ENCODE measurements at regions not wholly inside any gene's neighbourhood (a gene's known extent, or its start where the extent isn't known, plus 50 kb on each side); places are given as distances from the start of the nearest gene placed in this dataset.

GRCh38 chr6:92339936-92340640, 1079.3 kb downstream of the EPHA7 start:
- no peaks in the 10 kb centered on the region for H3K4me1 Mint-ChIP-seq (ENCODE audit: low read depth)
- no peaks in the 10 kb centered on the region for H3K36me3 Mint-ChIP-seq (ENCODE audit: low read depth)
- intact Hi-C loops (cut with micrococcal nuclease): no loop called here
- no peak for DNase-seq (ENCODE audit: low spot score)
- no peak overlapping the region for H3K4me3 Mint-ChIP-seq (ENCODE audit: low read depth)
- H3K27ac Mint-ChIP-seq: no peak overlapping the region
- H3K27me3 Mint-ChIP-seq (ENCODE audit: low read depth): no peaks in the 10 kb centered on the region
- H3K9me3 Mint-ChIP-seq: no peaks in the 10 kb centered on the region

GRCh38 chr6:92337571-92337970, 1081.8 kb downstream of the EPHA7 start:
- Mint-ChIP-seq H3K4me1 (ENCODE audit: low read depth) (no peaks in the 10 kb centered on the region), H3K4me3 (ENCODE audit: low read depth) (no peak overlapping the region), H3K36me3 (ENCODE audit: low read depth) (no peaks in the 10 kb centered on the region), H3K27ac (no peak overlapping the region), H3K27me3 (ENCODE audit: low read depth) (no peaks in the 10 kb centered on the region), H3K9me3 (no peaks in the 10 kb centered on the region)
- no peak for DNase-seq (ENCODE audit: low spot score)
- intact Hi-C loops (cut with micrococcal nuclease): no loop called here

GRCh38 chr6:92329208-92329847, 1090.0 kb downstream of the EPHA7 start:
- Mint-ChIP-seq H3K27me3 (ENCODE audit: low read depth) (no peaks in the 10 kb centered on the region), H3K4me1 (ENCODE audit: low read depth) (no peaks in the 10 kb centered on the region), H3K9me3 (no peaks in the 10 kb centered on the region), H3K4me3 (ENCODE audit: low read depth) (no peak overlapping the region), H3K36me3 (ENCODE audit: low read depth) (no peaks in the 10 kb centered on the region), H3K27ac (no peak overlapping the region)
- intact Hi-C loops (cut with micrococcal nuclease): no loop called here
- no peak for DNase-seq (ENCODE audit: low spot score)

GRCh38 chr6:92315312-92315711, 1104.0 kb downstream of the EPHA7 start:
- Mint-ChIP-seq H3K4me1 (ENCODE audit: low read depth) (no peaks in the 10 kb centered on the region), H3K4me3 (ENCODE audit: low read depth) (no peak overlapping the region), H3K27ac (no peak overlapping the region), H3K36me3 (ENCODE audit: low read depth) (no peaks in the 10 kb centered on the region), H3K27me3 (ENCODE audit: low read depth) (no peaks in the 10 kb centered on the region), H3K9me3 (peaks cover 7% of the 10 kb centered on the region)
- intact Hi-C loops (cut with micrococcal nuclease): no loop called here
- DNase-seq (ENCODE audit: low spot score): no peak

- no peaks in the 10 kb centered on the region for H3K27me3 Mint-ChIP-seq (ENCODE audit: low read depth)
- no peak for DNase-seq (ENCODE audit: low spot score)
- intact Hi-C loops (cut with micrococcal nuclease): no loop called here
- H3K4me1 Mint-ChIP-seq (ENCODE audit: low read depth): no peaks in the 10 kb centered on the region
- H3K9me3 Mint-ChIP-seq: peaks cover 2% of the 10 kb centered on the region
- no peaks in the 10 kb centered on the region for H3K36me3 Mint-ChIP-seq (ENCODE audit: low read depth)
- no peak overlapping the region for H3K27ac Mint-ChIP-seq
- H3K4me3 Mint-ChIP-seq (ENCODE audit: low read depth): no peak overlapping the region
These were observed 1122.3 kb downstream of the EPHA7 start for GRCh38 chr6:92297101-92297500.

- Mint-ChIP-seq H3K36me3 (ENCODE audit: low read depth) (no peaks in the 10 kb centered on the region), H3K27me3 (ENCODE audit: low read depth) (no peaks in the 10 kb centered on the region), H3K4me3 (ENCODE audit: low read depth) (no peak overlapping the region), H3K4me1 (ENCODE audit: low read depth) (no peaks in the 10 kb centered on the region), H3K9me3 (peaks cover 11% of the 10 kb centered on the region), H3K27ac (no peak overlapping the region)
- no peak for DNase-seq (ENCODE audit: low spot score)
- intact Hi-C loops (cut with micrococcal nuclease): no loop called here
These were observed 1127.3 kb downstream of the EPHA7 start for GRCh38 chr6:92292067-92292466.

GRCh38 chr6:92289831-92290230, 1129.5 kb downstream of the EPHA7 start:
- H3K36me3 Mint-ChIP-seq (ENCODE audit: low read depth): no peaks in the 10 kb centered on the region
- no peak overlapping the region for H3K4me3 Mint-ChIP-seq (ENCODE audit: low read depth)
- H3K27ac Mint-ChIP-seq: no peak overlapping the region
- H3K4me1 Mint-ChIP-seq (ENCODE audit: low read depth): no peaks in the 10 kb centered on the region
- no peaks in the 10 kb centered on the region for H3K27me3 Mint-ChIP-seq (ENCODE audit: low read depth)
- DNase-seq (ENCODE audit: low spot score): no peak
- H3K9me3 Mint-ChIP-seq: peaks cover 14% of the 10 kb centered on the region
- intact Hi-C loops (cut with micrococcal nuclease): no loop called here

- Mint-ChIP-seq H3K36me3 (ENCODE audit: low read depth) (no peaks in the 10 kb centered on the region), H3K4me1 (ENCODE audit: low read depth) (no peaks in the 10 kb centered on the region), H3K4me3 (ENCODE audit: low read depth) (no peak overlapping the region), H3K27me3 (ENCODE audit: low read depth) (no peaks in the 10 kb centered on the region), H3K27ac (no peak overlapping the region), H3K9me3 (peaks cover 3% of the 10 kb centered on the region)
- intact Hi-C loops (cut with micrococcal nuclease): no loop called here
- DNase-seq (ENCODE audit: low spot score): no peak
These were observed 1137.7 kb downstream of the EPHA7 start for GRCh38 chr6:92281571-92282076.

GRCh38 chr6:92275150-92275549, 1144.2 kb downstream of the EPHA7 start:
- H3K36me3 Mint-ChIP-seq (ENCODE audit: low read depth): no peaks in the 10 kb centered on the region
- H3K4me3 Mint-ChIP-seq (ENCODE audit: low read depth): no peak overlapping the region
- DNase-seq (ENCODE audit: low spot score): no peak
- intact Hi-C loops (cut with micrococcal nuclease): no loop called here
- H3K27me3 Mint-ChIP-seq (ENCODE audit: low read depth): no peaks in the 10 kb centered on the region
- no peak overlapping the region for H3K27ac Mint-ChIP-seq
- H3K9me3 Mint-ChIP-seq: peaks cover 9% of the 10 kb centered on the region
- no peaks in the 10 kb centered on the region for H3K4me1 Mint-ChIP-seq (ENCODE audit: low read depth)

- H3K27ac Mint-ChIP-seq: no peak overlapping the region
- H3K4me3 Mint-ChIP-seq (ENCODE audit: low read depth): no peak overlapping the region
- no peak for DNase-seq (ENCODE audit: low spot score)
- intact Hi-C loops (cut with micrococcal nuclease): no loop called here
- H3K27me3 Mint-ChIP-seq (ENCODE audit: low read depth): no peaks in the 10 kb centered on the region
- H3K36me3 Mint-ChIP-seq (ENCODE audit: low read depth): no peaks in the 10 kb centered on the region
- peaks cover 9% of the 10 kb centered on the region for H3K9me3 Mint-ChIP-seq
- no peaks in the 10 kb centered on the region for H3K4me1 Mint-ChIP-seq (ENCODE audit: low read depth)
These were observed 1144.8 kb downstream of the EPHA7 start for GRCh38 chr6:92274588-92274987.

- no peaks in the 10 kb centered on the region for H3K4me1 Mint-ChIP-seq (ENCODE audit: low read depth)
These were observed 1145.7 kb downstream of the EPHA7 start for GRCh38 chr6:92273694-92274093.

GRCh38 chr6:92271091-92271490, 1148.3 kb downstream of the EPHA7 start:
- Mint-ChIP-seq H3K4me3 (ENCODE audit: low read depth) (no peak overlapping the region), H3K36me3 (ENCODE audit: low read depth) (no peaks in the 10 kb centered on the region), H3K27me3 (ENCODE audit: low read depth) (no peaks in the 10 kb centered on the region), H3K4me1 (ENCODE audit: low read depth) (no peaks in the 10 kb centered on the region), H3K27ac (no peak overlapping the region), H3K9me3 (peaks cover 9% of the 10 kb centered on the region)
- no peak for DNase-seq (ENCODE audit: low spot score)
- intact Hi-C loops (cut with micrococcal nuclease): no loop called here

More at GRCh38 chr6:92273694-92274093, 1145.7 kb downstream of the EPHA7 start:
- Mint-ChIP-seq H3K9me3 (peaks cover 9% of the 10 kb centered on the region), H3K36me3 (ENCODE audit: low read depth) (no peaks in the 10 kb centered on the region), H3K27me3 (ENCODE audit: low read depth) (no peaks in the 10 kb centered on the region), H3K4me3 (ENCODE audit: low read depth) (no peak overlapping the region), H3K27ac (no peak overlapping the region)
- no peak for DNase-seq (ENCODE audit: low spot score)
- intact Hi-C loops (cut with micrococcal nuclease): no loop called here

GRCh38 chr6:92270365-92270764, 1149.0 kb downstream of the EPHA7 start:
- DNase-seq (ENCODE audit: low spot score): no peak
- Mint-ChIP-seq H3K36me3 (ENCODE audit: low read depth) (no peaks in the 10 kb centered on the region), H3K9me3 (peaks cover 9% of the 10 kb centered on the region), H3K27ac (no peak overlapping the region), H3K4me1 (ENCODE audit: low read depth) (no peaks in the 10 kb centered on the region), H3K4me3 (ENCODE audit: low read depth) (no peak overlapping the region), H3K27me3 (ENCODE audit: low read depth) (no peaks in the 10 kb centered on the region)
- intact Hi-C loops (cut with micrococcal nuclease): no loop called here

Measured in activated T-helper 2 cell treated with anti-CD3 and anti-CD28 coated beads, Interferon-gamma antibody, Interleukin-2, Interleukin-4, amounts not matched to agents 10 μg/mL and 5 μg/mL and 100 μg/mL, durations not matched to agents 14 hours and 24 hours and 36 hours (primary cell).